ENCODE measurements at regions not wholly inside any gene's neighbourhood (a gene's known extent, or its start where the extent isn't known, plus 50 kb on each side); places are given as distances from the start of the nearest gene placed in this dataset.

- no peak for DNase-seq (ENCODE audit: low read depth)
Measured at GRCh38 chr4:36815536-36815935, 429.0 kb upstream of the NWD2 start.

GRCh38 chr4:36823199-36823967, 421.2 kb upstream of the NWD2 start:
- DNase-seq (ENCODE audit: low read depth) = no peak

GRCh38 chr4:36824682-36825081, 419.9 kb upstream of the NWD2 start:
- DNase-seq (ENCODE audit: low read depth) = no peak

- no peak for DNase-seq (ENCODE audit: low read depth)
Measured at GRCh38 chr4:36835246-36835645, 409.3 kb upstream of the NWD2 start.

- DNase-seq (ENCODE audit: low read depth) = no peak
Measured at GRCh38 chr4:36841583-36842326, 402.8 kb upstream of the NWD2 start.

GRCh38 chr4:36844448-36844847, 400.1 kb upstream of the NWD2 start:
- DNase-seq (ENCODE audit: low read depth) = no peak

- DNase-seq (ENCODE audit: low read depth) = no peak
Measured at GRCh38 chr4:36852856-36853255, 391.7 kb upstream of the NWD2 start.

GRCh38 chr4:36854554-36854953, 390.0 kb upstream of the NWD2 start:
- DNase-seq (ENCODE audit: low read depth) = no peak

GRCh38 chr4:36863601-36864000, 380.9 kb upstream of the NWD2 start:
- no peak for DNase-seq (ENCODE audit: low read depth)

- DNase-seq (ENCODE audit: low read depth) = no peak
Measured at GRCh38 chr4:36870121-36870520, 374.4 kb upstream of the NWD2 start.

- no peak for DNase-seq (ENCODE audit: low read depth)
Measured at GRCh38 chr4:36872679-36873078, 371.9 kb upstream of the NWD2 start.

- no peak for DNase-seq (ENCODE audit: low read depth)
Measured at GRCh38 chr4:36884151-36884550, 360.4 kb upstream of the NWD2 start.

GRCh38 chr4:36891971-36892370, 352.6 kb upstream of the NWD2 start:
- no peak for DNase-seq (ENCODE audit: low read depth)

- no peak for DNase-seq (ENCODE audit: low read depth)
Measured at GRCh38 chr4:36900446-36900987, 344.0 kb upstream of the NWD2 start.

- no peak for DNase-seq (ENCODE audit: low read depth)
Measured at GRCh38 chr4:36904823-36905222, 339.7 kb upstream of the NWD2 start.

- DNase-seq (ENCODE audit: low read depth) = no peak
Measured at GRCh38 chr4:36914106-36914505, 330.4 kb upstream of the NWD2 start.

GRCh38 chr4:36915717-36916116, 328.8 kb upstream of the NWD2 start:
- no peak for DNase-seq (ENCODE audit: low read depth)

- no peak for DNase-seq (ENCODE audit: low read depth)
Measured at GRCh38 chr4:36917413-36917812, 327.1 kb upstream of the NWD2 start.

- DNase-seq (ENCODE audit: low read depth) = no peak
Measured at GRCh38 chr4:36919721-36920120, 324.8 kb upstream of the NWD2 start.

GRCh38 chr4:36921476-36922216, 322.9 kb upstream of the NWD2 start:
- no peak for DNase-seq (ENCODE audit: low read depth)

GRCh38 chr4:36930562-36931111, 313.9 kb upstream of the NWD2 start:
- DNase-seq (ENCODE audit: low read depth) = no peak

GRCh38 chr4:36944232-36944631, 300.3 kb upstream of the NWD2 start:
- DNase-seq (ENCODE audit: low read depth) = no peak
